Osteoblast (primary cell): ENCODE measurements at regions not wholly inside any gene's neighbourhood (a gene's known extent, or its start where the extent isn't known, plus 50 kb on each side); places are given as distances from the start of the nearest gene placed in this dataset.

Experiments
- DNase-seq: peaks from one replicate; pipeline ENCODE4 v3.0.0; 2011; ENCODE audit warnings: low spot score, mixed read lengths; ENCODE audit not compliant: insufficient read length; ENCODE audit errors: missing footprints
- H2AFZ ChIP-seq: 2 replicates; pipeline ENCODE4 v1.6.0; 2011; ENCODE audit warnings: mild to moderate bottlenecking, low read length
- H3K27ac ChIP-seq: 2 replicates; pipeline ENCODE4 v1.5.1; 2011; ENCODE audit warnings: mild to moderate bottlenecking, low read depth, low read length, moderate library complexity
- H3K27me3 ChIP-seq: 2 replicates; pipeline ENCODE4 v1.6.0; 2012; ENCODE audit warnings: mild to moderate bottlenecking, control low read depth, inconsistent platforms, low read length, moderate library complexity; ENCODE audit not compliant: insufficient read depth
- H3K36me3 ChIP-seq: 2 replicates; pipeline ENCODE4 v1.5.1; 2011; ENCODE audit warnings: mild to moderate bottlenecking, low read length, control low read depth, moderate library complexity; ENCODE audit not compliant: insufficient read depth
- H3K4me1 ChIP-seq: 2 replicates; pipeline ENCODE4 v1.5.1; 2011; ENCODE audit warnings: mild to moderate bottlenecking, low read length, control low read depth, moderate library complexity; ENCODE audit not compliant: insufficient read depth
- H3K4me2 ChIP-seq: 2 replicates; pipeline ENCODE4 v1.6.0; 2011; ENCODE audit warnings: mild to moderate bottlenecking, low read length; ENCODE audit not compliant: insufficient read depth
- H3K4me3 ChIP-seq: fragments of 200-600 bp; sonication (generic); 3 replicates; pipeline ENCODE4 v1.5.1; 2012; ENCODE audit warnings: mild to moderate bottlenecking, low read length, inconsistent platforms; ENCODE audit not compliant: insufficient read depth
- H3K79me2 ChIP-seq: 2 replicates; pipeline ENCODE4 v1.6.0; 2012; ENCODE audit warnings: mild to moderate bottlenecking, low read length, control low read depth, inconsistent platforms; ENCODE audit not compliant: insufficient read depth
- H3K9me3 ChIP-seq: 2 replicates; pipeline ENCODE4 v1.5.1; 2011; ENCODE audit warnings: low read depth, low read length, control low read depth
- H4K20me1 ChIP-seq: 2 replicates; pipeline ENCODE4 v1.6.0; 2012; ENCODE audit warnings: mild to moderate bottlenecking, low read length, control low read depth; ENCODE audit not compliant: insufficient read depth
- TF ChIP-seq, protein P1 (sequence below): IDR thresholded peaks from 2 replicates; pipeline ENCODE4 v1.5.1; 2011; ENCODE audit warnings: mild to moderate bottlenecking, low read depth, low read length, moderate library complexity; ENCODE audit errors: extremely low read depth

- no peak overlapping the region for H3K4me3 ChIP-seq
- no peaks in the 10 kb centered on the region for H3K9me3 ChIP-seq
- no peaks in the 10 kb centered on the region for H3K79me2 ChIP-seq
- H3K27me3 ChIP-seq, result no peaks in the 10 kb centered on the region
- H3K4me1 ChIP-seq, result no peaks in the 10 kb centered on the region
- H2AFZ ChIP-seq, result no peak overlapping the region
- H3K27ac ChIP-seq, result no peak overlapping the region
- no peaks in the 10 kb centered on the region for H4K20me1 ChIP-seq
- H3K4me2 ChIP-seq, result no peak overlapping the region
- H3K36me3 ChIP-seq, result no peaks in the 10 kb centered on the region
- TF ChIP-seq, protein P1, sequence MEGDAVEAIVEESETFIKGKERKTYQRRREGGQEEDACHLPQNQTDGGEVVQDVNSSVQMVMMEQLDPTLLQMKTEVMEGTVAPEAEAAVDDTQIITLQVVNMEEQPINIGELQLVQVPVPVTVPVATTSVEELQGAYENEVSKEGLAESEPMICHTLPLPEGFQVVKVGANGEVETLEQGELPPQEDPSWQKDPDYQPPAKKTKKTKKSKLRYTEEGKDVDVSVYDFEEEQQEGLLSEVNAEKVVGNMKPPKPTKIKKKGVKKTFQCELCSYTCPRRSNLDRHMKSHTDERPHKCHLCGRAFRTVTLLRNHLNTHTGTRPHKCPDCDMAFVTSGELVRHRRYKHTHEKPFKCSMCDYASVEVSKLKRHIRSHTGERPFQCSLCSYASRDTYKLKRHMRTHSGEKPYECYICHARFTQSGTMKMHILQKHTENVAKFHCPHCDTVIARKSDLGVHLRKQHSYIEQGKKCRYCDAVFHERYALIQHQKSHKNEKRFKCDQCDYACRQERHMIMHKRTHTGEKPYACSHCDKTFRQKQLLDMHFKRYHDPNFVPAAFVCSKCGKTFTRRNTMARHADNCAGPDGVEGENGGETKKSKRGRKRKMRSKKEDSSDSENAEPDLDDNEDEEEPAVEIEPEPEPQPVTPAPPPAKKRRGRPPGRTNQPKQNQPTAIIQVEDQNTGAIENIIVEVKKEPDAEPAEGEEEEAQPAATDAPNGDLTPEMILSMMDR, result no peak
- no peak for DNase-seq
These were observed 884.7 kb downstream of the TBC1D22A start for GRCh38 chr22:47647181-47647580.

DNA sequence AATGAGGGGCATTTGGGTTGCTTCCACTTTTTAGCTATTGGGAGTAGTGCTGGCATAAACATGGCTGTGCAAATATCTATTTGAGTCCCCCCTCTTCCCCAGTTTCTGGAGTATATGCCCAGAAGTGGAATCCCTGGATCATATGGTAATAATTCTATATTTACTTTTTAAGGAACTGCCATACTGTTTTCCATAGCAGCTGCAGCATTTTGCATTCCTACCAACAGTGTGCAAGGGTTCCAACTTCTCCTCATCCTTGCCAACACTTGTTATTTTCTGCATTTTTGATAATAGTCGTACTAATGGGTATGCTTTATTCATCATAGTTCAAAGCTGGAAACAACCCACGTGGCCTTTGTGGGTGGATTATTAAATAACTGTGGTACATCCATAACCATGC, 883.5 kb downstream of the TBC1D22A start:
- no peak overlapping the region for H2AFZ ChIP-seq
- H3K4me1 ChIP-seq, result no peaks in the 10 kb centered on the region
- no peaks in the 10 kb centered on the region for H4K20me1 ChIP-seq
- no peaks in the 10 kb centered on the region for H3K79me2 ChIP-seq
- H3K9me3 ChIP-seq, result no peaks in the 10 kb centered on the region
- TF ChIP-seq, protein P1, result no peak
- no peaks in the 10 kb centered on the region for H3K36me3 ChIP-seq
- no peak overlapping the region for H3K4me2 ChIP-seq
- no peaks in the 10 kb centered on the region for H3K27me3 ChIP-seq
- no peak overlapping the region for H3K4me3 ChIP-seq
- DNase-seq, result no peak
- H3K27ac ChIP-seq, result no peak overlapping the region

GRCh38 chr22:47645450-47645914, 883.0 kb downstream of the TBC1D22A start:
- Histone ChIP-seq H2AFZ (no peak overlapping the region), H3K4me3 (no peak overlapping the region), H3K4me1 (no peaks in the 10 kb centered on the region), H3K36me3 (no peaks in the 10 kb centered on the region), H4K20me1 (no peaks in the 10 kb centered on the region), H3K27ac (no peak overlapping the region), H3K4me2 (no peak overlapping the region), H3K27me3 (no peaks in the 10 kb centered on the region), H3K79me2 (no peaks in the 10 kb centered on the region), H3K9me3 (no peaks in the 10 kb centered on the region)
- TF ChIP-seq, protein P1, result no peak
- no peak for DNase-seq

GRCh38 chr22:47634347-47634746, 871.9 kb downstream of the TBC1D22A start:
- Histone ChIP-seq H3K36me3 (no peaks in the 10 kb centered on the region), H3K9me3 (peaks cover 5% of the 10 kb centered on the region), H3K79me2 (no peaks in the 10 kb centered on the region), H2AFZ (no peak overlapping the region), H3K4me2 (no peak overlapping the region), H4K20me1 (no peaks in the 10 kb centered on the region), H3K27me3 (no peaks in the 10 kb centered on the region), H3K4me1 (no peaks in the 10 kb centered on the region), H3K27ac (no peak overlapping the region), H3K4me3 (no peak overlapping the region)
- TF ChIP-seq, protein P1, result no peak
- DNase-seq, result no peak
